OCI-LY3 (cell line): ENCODE measurements at regions not wholly inside any gene's neighbourhood (a gene's known extent, or its start where the extent isn't known, plus 50 kb on each side); places are given as distances from the start of the nearest gene placed in this dataset.

Experiments
- H2AFZ ChIP-seq: fragments of 200-600, 300-600 bp; shearing (Covaris generic); 2 replicates; pipeline ENCODE4 v1.6.0; 2014; ENCODE audit warnings: antibody characterized with exemption, low read depth, low read length
- H3K27ac ChIP-seq: fragments of 200-600, 300-600 bp; sonication (generic); 2 replicates; pipeline ENCODE4 v1.5.1; 2014; ENCODE audit warnings: mild to moderate bottlenecking, low read length, moderate library complexity, mixed read lengths
- H3K27me3 ChIP-seq: fragments of 200-600, 300-600 bp; sonication (generic); 2 replicates; pipeline ENCODE4 v1.6.1; 2014; ENCODE audit warnings: low read depth, low read length, mixed read lengths
- H3K36me3 ChIP-seq: fragments of 200-600, 300-600 bp; sonication (generic); replicated peaks from 2 replicates; pipeline ENCODE3; 2014; ENCODE audit warnings: low read depth, low read length, mixed read lengths
- H3K4me1 ChIP-seq: fragments of 300-600, 200-600 bp; sonication (generic); 2 replicates; pipeline ENCODE4 v1.6.1; 2014; ENCODE audit warnings: low read length, mixed read lengths
- H3K4me2 ChIP-seq: fragments of 200-600, 300-600 bp; sonication (generic); 2 replicates; pipeline ENCODE4 v1.6.1; 2014; ENCODE audit warnings: low read length, mixed read lengths
- H3K4me3 ChIP-seq: fragments of 300-600, 200-600 bp; sonication (generic); 2 replicates; pipeline ENCODE4 v1.5.1; 2014; ENCODE audit warnings: antibody characterized with exemption, mild to moderate bottlenecking, low read length, moderate library complexity
- H3K79me2 ChIP-seq: fragments of 300-600, 200-600 bp; shearing (Covaris generic); 2 replicates; pipeline ENCODE4 v1.6.1; 2014; ENCODE audit warnings: mild to moderate bottlenecking, low read length, mixed read lengths
- H3K9ac ChIP-seq: fragments of 300-600, 200-600 bp; shearing (Covaris generic); 2 replicates; pipeline ENCODE4 v1.6.0; 2014; ENCODE audit warnings: mild to moderate bottlenecking, low read length, moderate library complexity
- H3K9me3 ChIP-seq: fragments of 200-600, 300-600 bp; shearing (Covaris generic); 2 replicates; pipeline ENCODE4 v1.6.1; 2014; ENCODE audit warnings: low read length, mixed read lengths; ENCODE audit not compliant: insufficient read depth
- H4K20me1 ChIP-seq: fragments of 200-600, 300-600 bp; sonication (generic); 2 replicates; pipeline ENCODE4 v1.6.1; 2016; ENCODE audit warnings: low read length, mixed read lengths; ENCODE audit not compliant: insufficient read depth
- EZH2phosphoT487 ChIP-seq: fragments of 200-600 bp; shearing (Covaris generic); IDR thresholded peaks from 2 replicates; pipeline ENCODE4 v1.6.1; 2018; ENCODE audit warnings: antibody characterized with exemption, mixed run types, low read depth
- TF ChIP-seq, protein P1 (sequence below): fragments of 200-600, 300-600 bp; sonication (generic); IDR thresholded peaks from 2 replicates; pipeline ENCODE4 v1.5.1; 2014; ENCODE audit warnings: antibody characterized with exemption, low read length, low read depth

DNA sequence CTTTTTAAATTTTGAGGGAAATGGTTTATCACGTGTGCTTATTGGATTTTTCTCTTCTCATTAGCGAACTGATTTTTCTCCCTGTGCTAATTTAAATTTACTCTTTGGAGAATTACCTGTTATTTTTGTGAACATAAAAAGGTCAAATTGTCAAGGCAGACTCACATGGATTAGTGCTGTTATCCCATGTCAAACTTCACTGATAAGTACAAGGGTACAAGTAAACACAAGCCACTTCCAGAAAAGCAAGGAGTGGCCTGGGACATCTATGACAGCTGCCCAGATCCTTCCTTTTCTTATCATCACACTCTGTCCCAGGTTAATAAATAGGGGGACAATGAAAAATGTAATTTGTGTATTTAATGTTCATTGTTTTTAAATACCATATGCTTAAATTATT, 901.2 kb downstream of the LTN1 start:
- H3K27ac ChIP-seq: no peak overlapping the region
- H3K4me1 ChIP-seq: peaks cover 6% of the 10 kb centered on the region
- H2AFZ ChIP-seq: no peak overlapping the region
- no peaks in the 10 kb centered on the region for H3K27me3 ChIP-seq
- no peaks in the 10 kb centered on the region for H3K9me3 ChIP-seq
- no peak overlapping the region for H3K4me2 ChIP-seq
- no peaks in the 10 kb centered on the region for H4K20me1 ChIP-seq
- no peak overlapping the region for H3K4me3 ChIP-seq
- no peaks in the 10 kb centered on the region for H3K36me3 ChIP-seq
- TF ChIP-seq EZH2phosphoT487: no peak
- TF ChIP-seq, protein P1, sequence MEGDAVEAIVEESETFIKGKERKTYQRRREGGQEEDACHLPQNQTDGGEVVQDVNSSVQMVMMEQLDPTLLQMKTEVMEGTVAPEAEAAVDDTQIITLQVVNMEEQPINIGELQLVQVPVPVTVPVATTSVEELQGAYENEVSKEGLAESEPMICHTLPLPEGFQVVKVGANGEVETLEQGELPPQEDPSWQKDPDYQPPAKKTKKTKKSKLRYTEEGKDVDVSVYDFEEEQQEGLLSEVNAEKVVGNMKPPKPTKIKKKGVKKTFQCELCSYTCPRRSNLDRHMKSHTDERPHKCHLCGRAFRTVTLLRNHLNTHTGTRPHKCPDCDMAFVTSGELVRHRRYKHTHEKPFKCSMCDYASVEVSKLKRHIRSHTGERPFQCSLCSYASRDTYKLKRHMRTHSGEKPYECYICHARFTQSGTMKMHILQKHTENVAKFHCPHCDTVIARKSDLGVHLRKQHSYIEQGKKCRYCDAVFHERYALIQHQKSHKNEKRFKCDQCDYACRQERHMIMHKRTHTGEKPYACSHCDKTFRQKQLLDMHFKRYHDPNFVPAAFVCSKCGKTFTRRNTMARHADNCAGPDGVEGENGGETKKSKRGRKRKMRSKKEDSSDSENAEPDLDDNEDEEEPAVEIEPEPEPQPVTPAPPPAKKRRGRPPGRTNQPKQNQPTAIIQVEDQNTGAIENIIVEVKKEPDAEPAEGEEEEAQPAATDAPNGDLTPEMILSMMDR: no peak
- no peak overlapping the region for H3K9ac ChIP-seq
- no peaks in the 10 kb centered on the region for H3K79me2 ChIP-seq

DNA sequence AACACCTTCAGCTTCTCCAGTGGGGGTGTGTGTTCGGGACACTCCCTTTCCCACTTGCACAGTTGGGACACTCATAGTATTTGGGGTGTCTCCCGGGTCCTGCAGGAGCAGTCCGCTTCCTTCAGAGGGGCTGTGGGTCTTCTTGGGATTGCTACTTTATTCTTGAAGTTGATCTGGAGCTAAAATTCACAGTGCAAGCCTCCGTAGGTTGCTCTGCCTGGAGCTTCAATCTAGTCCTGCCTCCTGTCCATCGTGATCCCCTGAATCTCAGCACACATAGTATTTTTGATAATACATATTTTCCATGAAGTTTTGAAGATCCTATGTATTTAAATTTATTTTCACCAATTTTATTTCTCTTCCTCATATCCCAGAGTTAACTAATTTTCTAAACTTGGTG, 902.1 kb downstream of the LTN1 start:
- no peak overlapping the region for H3K4me3 ChIP-seq
- no peaks in the 10 kb centered on the region for H4K20me1 ChIP-seq
- H2AFZ ChIP-seq: no peak overlapping the region
- H3K36me3 ChIP-seq: no peaks in the 10 kb centered on the region
- H3K9me3 ChIP-seq: no peaks in the 10 kb centered on the region
- H3K79me2 ChIP-seq: no peaks in the 10 kb centered on the region
- no peak overlapping the region for H3K27ac ChIP-seq
- no peak overlapping the region for H3K4me2 ChIP-seq
- TF ChIP-seq, protein P1: no peak
- TF ChIP-seq EZH2phosphoT487: no peak
- peaks cover 6% of the 10 kb centered on the region for H3K4me1 ChIP-seq
- no peaks in the 10 kb centered on the region for H3K27me3 ChIP-seq
- no peak overlapping the region for H3K9ac ChIP-seq

DNA sequence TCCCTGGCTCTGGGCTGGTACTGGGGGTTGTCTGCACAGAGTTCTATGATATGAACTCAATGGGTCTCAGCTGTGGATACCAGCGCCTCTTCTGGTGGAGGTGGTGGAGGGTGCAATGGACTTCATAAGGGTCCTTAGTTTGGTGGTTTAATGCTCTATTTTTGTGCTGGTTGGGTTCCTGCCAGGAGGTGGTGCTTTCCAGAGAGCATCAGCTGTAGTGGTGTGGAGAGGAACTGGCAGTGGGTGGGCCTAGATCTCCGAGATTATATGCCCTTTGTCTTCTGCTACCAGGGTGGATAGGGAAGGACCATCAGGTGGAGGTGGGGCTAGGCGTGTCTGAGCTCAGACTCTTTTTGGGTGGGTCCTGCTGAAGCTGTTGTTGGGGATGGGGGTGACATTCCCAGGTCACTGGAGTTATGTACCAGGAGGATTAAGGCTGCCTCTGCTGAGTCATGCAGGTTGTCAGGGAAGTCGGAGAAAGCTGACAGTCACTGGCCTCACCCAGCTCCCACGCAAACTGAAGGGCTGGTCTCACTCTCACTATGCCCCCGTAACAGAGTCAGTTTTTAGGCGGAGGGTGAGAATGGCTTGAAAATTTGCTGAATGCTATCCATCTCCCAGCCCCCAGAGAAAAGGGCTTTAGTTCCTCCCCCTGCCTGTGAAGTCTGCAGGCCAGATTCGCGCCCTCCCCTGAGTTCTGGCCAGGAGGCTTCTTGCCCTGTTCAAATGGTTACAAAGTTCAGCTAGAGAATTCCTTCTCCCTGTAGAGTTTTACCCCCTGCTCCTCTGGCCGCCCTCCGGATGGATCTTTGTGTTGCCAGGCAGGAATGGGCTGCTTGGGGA, 902.9 kb downstream of the LTN1 start:
- Histone ChIP-seq H3K9ac (no peak overlapping the region), H3K9me3 (no peaks in the 10 kb centered on the region), H2AFZ (no peak overlapping the region), H3K4me2 (no peak overlapping the region), H3K4me1 (peaks cover 6% of the 10 kb centered on the region), H3K27me3 (no peaks in the 10 kb centered on the region), H3K4me3 (no peak overlapping the region), H3K79me2 (no peaks in the 10 kb centered on the region), H4K20me1 (no peaks in the 10 kb centered on the region), H3K36me3 (no peaks in the 10 kb centered on the region), H3K27ac (no peak overlapping the region)
- TF ChIP-seq EZH2phosphoT487: no peak
- TF ChIP-seq, protein P1: no peak

DNA sequence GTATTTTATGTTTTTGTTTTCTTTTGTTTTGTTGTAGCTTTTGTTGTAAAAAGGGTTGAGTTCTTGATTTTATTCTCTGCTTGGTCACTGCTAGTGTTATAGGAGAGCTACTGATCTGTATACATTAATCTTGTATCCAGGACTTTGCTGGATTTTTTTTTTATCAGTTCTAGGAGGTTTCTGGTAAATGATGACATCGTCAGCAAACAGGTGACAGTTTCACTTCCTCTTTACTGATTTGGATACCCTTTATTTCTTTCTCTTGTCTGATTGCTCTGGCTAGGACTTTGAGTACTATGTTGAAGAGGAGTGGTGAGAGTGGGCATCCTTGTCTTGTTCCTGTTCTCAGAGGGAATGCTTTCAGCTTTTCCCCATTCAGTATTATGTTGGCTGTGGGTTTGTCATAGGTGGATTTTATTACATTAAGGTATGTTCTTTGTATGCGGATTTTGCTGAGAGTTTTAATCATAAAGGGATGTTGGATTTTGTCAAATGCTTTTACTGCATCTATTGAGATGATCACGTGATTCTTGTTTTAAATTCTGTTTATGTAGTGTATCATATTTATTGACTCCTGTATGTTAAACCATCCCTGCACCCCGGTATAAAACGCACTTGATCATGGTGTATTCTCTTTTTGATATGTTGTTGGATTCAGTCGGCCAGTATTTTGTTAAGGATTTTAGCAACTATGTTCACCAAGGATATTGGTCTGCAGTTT, 905.7 kb downstream of the LTN1 start:
- Histone ChIP-seq H2AFZ (no peak overlapping the region), H3K9me3 (no peaks in the 10 kb centered on the region), H3K4me3 (no peak overlapping the region), H4K20me1 (no peaks in the 10 kb centered on the region), H3K27me3 (no peaks in the 10 kb centered on the region), H3K4me2 (no peak overlapping the region), H3K27ac (no peak overlapping the region), H3K79me2 (no peaks in the 10 kb centered on the region), H3K36me3 (no peaks in the 10 kb centered on the region), H3K4me1 (peaks cover 6% of the 10 kb centered on the region), H3K9ac (no peak overlapping the region)
- TF ChIP-seq, protein P1: no peak
- TF ChIP-seq EZH2phosphoT487: no peak
